ENCODE measurements at regions not wholly inside any gene's neighbourhood (a gene's known extent, or its start where the extent isn't known, plus 50 kb on each side); places are given as distances from the start of the nearest gene placed in this dataset.
A peak's percentile ranks its signal among the peaks of the same experiment; 100 is the strongest.

GRCh38 chr14:71481021-71481654 is 451.1 kb upstream of the RGS6 start:
- no peak overlapping the region for H3K4me3 ChIP-seq (ENCODE audit: low read depth, low read length)
- no peak for DNase-seq (ENCODE audit: low read depth)
- TF ChIP-seq, protein P1, sequence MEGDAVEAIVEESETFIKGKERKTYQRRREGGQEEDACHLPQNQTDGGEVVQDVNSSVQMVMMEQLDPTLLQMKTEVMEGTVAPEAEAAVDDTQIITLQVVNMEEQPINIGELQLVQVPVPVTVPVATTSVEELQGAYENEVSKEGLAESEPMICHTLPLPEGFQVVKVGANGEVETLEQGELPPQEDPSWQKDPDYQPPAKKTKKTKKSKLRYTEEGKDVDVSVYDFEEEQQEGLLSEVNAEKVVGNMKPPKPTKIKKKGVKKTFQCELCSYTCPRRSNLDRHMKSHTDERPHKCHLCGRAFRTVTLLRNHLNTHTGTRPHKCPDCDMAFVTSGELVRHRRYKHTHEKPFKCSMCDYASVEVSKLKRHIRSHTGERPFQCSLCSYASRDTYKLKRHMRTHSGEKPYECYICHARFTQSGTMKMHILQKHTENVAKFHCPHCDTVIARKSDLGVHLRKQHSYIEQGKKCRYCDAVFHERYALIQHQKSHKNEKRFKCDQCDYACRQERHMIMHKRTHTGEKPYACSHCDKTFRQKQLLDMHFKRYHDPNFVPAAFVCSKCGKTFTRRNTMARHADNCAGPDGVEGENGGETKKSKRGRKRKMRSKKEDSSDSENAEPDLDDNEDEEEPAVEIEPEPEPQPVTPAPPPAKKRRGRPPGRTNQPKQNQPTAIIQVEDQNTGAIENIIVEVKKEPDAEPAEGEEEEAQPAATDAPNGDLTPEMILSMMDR (conservative IDR thresholded peaks at IDR 0.05; ENCODE audit: low read depth, low read length) = no peak

DNA sequence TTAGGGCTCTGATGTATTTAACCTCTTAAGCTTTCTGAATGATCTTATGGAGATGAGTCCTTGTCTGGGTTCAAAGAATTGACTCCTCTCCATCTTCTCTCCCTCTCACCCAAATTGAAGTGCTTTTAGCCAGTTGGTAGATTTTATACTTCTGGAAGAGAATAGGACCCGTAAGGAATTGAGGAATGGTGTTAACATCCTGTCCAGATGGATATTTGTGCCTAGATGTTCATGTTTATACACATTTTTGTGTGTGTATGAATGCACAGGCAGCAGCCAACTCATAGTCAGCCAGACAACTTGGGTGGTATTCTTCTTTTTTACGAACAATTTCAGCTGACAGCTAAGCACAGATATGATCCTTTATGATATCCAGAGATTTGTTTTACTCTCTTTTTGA is 449.6 kb upstream of the RGS6 start:
- DNase-seq (ENCODE audit: low read depth) = peak; percentile 58
- TF ChIP-seq, protein P1 (conservative IDR thresholded peaks at IDR 0.05; ENCODE audit: low read depth, low read length) = no peak
- H3K4me3 ChIP-seq (ENCODE audit: low read depth, low read length) = no peak overlapping the region

- DNase-seq (ENCODE audit: low read depth) = no peak
- TF ChIP-seq, protein P1 (conservative IDR thresholded peaks at IDR 0.05; ENCODE audit: low read depth, low read length) = no peak
- no peak overlapping the region for H3K4me3 ChIP-seq (ENCODE audit: low read depth, low read length)
Observed at GRCh38 chr14:71483154-71483553, 449.1 kb upstream of the RGS6 start.

- H3K4me3 ChIP-seq (ENCODE audit: low read depth, low read length) = no peak overlapping the region
- TF ChIP-seq, protein P1 (conservative IDR thresholded peaks at IDR 0.05; ENCODE audit: low read depth, low read length) = no peak
- DNase-seq (ENCODE audit: low read depth) = peak; percentile 17
Observed at GRCh38 chr14:71485833-71486232, 446.4 kb upstream of the RGS6 start.

GRCh38 chr14:71486279-71486678 is 445.9 kb upstream of the RGS6 start:
- TF ChIP-seq, protein P1 (conservative IDR thresholded peaks at IDR 0.05; ENCODE audit: low read depth, low read length) = no peak
- DNase-seq (ENCODE audit: low read depth) = peak; percentile 63
- H3K4me3 ChIP-seq (ENCODE audit: low read depth, low read length) = no peak overlapping the region

DNA sequence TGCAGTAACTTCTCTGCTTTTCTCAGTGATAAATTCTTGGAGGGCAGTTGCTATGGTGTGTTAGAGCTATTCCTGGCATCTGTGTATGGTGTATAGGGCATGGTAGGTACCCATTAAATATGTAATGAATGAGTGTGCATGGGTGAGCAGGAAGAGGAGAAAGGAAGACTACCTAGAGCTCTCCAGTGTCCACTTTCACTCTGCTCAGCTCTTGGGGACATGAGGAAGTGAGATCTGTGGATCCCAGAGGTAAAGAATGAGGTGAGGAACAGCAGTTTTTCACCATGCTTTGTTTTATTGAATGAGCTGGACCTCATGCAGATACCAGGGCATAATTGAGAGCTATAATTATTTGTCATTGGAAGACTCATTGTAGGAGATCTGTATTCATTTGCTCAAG is 444.8 kb upstream of the RGS6 start:
- TF ChIP-seq, protein P1 (conservative IDR thresholded peaks at IDR 0.05; ENCODE audit: low read depth, low read length) = no peak
- no peak for DNase-seq (ENCODE audit: low read depth)
- H3K4me3 ChIP-seq (ENCODE audit: low read depth, low read length) = no peak overlapping the region

DNA sequence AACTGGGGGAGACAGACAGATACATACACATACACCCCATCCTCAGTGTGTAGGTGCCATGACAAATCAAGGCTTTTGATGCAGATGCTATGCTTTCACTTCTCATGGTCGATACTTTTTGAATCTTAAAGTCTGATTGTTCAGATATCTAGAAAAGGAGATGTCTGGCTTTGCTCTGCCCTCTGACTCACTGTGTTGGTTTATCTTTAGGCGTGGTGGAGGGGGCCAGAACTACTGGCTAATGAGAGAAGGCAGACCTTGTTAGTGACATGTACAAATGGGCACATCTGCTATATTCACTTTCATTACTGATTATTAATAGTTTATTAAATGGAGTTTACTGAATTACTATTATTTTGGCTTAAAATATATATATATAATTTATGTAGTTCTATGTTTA is 444.3 kb upstream of the RGS6 start:
- TF ChIP-seq, protein P1 (conservative IDR thresholded peaks at IDR 0.05; ENCODE audit: low read depth, low read length) = no peak
- DNase-seq (ENCODE audit: low read depth) = peak; percentile 17
- H3K4me3 ChIP-seq (ENCODE audit: low read depth, low read length) = no peak overlapping the region

Measured in choroid plexus epithelial cell (primary cell).